GM21447 (cell line): ENCODE measurements at regions not wholly inside any gene's neighbourhood (a gene's known extent, or its start where the extent isn't known, plus 50 kb on each side); places are given as distances from the start of the nearest gene placed in this dataset.
"Not testable (repeated sequence)": the region's sequence is repeated elsewhere in the genome, so short reads cannot be mapped to it uniquely, and the experiment has no call there.

Source experiments
- ATAC-seq: cut with Tn5 transposase; IDR thresholded peaks from one replicate; pipeline ENCODE4 v1.9.1; 2021; ENCODE audit not compliant: unreplicated experiment

DNA sequence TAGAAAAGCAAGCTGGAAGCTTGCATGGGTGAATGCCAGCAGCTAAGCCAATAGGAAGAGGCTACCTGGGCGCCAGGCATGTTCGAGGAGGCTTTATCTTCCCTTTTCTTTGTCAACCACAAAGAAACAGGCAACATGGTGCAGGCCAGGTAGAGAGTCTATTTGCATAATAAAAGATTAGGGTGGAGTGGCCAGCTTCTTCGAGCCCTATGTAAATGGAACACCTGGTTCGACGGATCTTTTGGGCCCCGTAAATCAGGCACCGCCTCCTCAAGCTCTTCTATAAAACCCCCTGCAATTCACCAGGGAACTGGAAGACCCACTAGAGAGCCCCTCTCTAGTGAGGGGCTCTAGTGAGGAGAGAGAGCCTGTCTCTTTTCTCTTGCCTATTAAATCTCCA, 1106.2 kb upstream of the CELF2 start:
- ATAC-seq, result no peak

DNA sequence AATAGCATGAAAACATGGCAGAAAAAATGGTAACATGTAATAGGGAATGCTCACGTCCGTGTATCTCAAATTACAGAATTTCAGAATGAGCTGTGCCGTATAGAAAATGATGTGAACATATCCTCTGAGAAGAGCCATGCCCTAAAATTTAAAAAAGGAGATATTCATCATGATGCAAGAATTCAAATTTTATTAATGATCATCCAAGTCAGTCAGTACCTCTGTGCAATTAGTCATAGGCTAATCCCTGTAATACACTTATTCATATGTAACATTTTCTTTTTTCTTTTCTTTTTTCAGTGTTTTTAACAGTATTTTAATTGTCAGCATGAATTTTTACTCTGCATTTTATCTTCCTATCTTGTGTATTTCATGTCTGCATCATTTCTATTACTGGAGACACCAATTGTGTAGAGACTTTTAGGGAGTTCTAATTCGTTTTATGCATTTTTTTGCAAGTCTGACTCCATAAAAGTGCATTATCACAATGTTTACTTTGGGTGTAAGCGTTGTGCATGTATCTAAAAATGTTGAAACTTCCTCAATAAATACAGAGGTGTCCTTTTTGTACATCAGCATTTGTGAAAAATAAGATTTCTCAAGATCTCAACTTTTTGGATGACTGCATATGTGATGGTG, 1103.7 kb upstream of the CELF2 start:
- no peak for ATAC-seq

DNA sequence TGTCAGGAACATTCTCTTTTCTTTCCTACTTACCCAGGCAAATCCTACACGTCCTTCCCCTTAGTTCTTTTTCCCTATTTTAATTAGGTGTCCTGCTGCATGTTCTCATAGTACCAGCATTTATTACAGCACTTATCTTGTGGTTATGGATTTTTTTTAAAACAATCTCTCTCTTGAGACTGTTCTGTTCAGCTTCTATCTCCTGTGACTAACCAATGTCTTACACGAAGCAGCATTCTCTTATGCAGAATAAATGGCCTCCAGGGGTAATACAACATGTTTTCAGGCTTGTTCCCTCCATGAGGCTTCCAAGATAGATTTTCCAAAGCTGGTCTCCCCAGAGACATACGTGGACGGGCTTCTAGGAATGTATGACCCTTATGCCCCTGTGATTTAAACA, 1096.1 kb upstream of the CELF2 start:
- ATAC-seq, result no peak

DNA sequence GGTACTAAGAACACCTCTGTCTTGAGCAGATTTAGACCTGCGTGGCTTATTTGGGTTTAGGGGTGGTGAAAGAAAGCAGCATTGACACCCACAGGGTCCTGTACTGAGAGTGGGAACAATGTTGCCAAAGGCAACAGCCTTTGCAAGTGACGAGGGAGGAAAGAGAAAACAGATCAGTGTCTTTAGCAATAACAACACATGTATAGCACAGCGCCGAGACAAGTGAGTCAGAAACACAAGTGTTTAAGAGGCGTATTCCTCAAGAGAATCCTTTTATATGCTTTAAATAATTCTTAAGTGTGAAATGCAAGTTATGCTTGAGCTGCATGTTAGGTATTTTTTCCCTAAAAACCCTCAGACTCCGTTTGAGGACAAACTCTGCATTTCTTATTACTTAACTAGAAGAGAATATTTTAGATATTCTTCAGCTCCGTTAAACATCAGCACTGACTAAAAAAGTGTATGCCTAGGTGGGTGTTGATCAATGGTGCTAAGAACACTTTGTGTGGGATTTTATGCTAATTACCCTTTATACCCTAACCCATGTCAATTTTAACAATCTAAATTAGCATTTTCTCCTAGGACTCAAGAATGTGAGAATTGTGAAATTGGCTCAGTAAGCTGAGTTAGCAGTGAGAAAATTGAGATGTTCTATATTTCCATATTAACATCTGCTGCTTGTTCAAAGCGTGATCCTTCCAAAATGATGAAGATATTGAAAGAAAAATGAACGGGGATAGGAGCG, 1095.4 kb upstream of the CELF2 start:
- no peak for ATAC-seq

DNA sequence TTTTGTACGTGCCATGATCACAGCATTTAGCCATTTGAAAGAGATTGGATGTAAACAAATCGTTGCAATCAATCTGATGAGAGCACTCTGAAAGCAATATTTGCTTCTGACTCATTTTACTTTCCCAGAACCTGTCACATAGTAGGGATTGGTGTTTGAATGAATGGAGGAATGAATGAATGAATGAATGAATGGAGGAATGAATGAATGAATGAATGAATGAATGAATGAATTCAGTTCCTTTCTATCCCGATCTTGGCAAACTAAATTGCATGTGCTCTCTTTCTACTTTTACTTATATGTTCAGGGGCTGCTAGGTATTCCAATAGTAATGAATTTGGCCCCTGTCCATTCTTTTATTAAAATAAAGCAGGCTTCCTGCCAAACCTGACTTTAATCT, 1091.7 kb upstream of the CELF2 start:
- no peak for ATAC-seq

DNA sequence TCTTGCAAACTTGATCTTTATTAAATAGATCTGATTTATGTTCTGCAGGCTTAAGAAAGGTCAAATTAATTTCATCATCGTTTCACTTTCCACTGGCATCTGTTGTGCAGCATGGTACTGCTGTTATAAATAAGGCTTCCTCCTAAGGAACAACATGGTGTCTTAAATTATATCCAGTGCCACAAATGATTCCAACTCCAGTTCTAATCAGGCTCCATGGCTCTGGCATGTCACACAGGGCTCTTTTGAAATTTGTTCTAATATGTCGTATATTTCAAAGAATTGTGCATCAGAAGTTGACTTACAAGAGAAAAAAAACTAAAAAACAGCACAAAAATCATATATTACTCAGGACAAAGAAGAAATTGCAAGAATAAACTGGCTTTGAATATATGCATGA, 1090.8 kb upstream of the CELF2 start:
- ATAC-seq, result no peak

DNA sequence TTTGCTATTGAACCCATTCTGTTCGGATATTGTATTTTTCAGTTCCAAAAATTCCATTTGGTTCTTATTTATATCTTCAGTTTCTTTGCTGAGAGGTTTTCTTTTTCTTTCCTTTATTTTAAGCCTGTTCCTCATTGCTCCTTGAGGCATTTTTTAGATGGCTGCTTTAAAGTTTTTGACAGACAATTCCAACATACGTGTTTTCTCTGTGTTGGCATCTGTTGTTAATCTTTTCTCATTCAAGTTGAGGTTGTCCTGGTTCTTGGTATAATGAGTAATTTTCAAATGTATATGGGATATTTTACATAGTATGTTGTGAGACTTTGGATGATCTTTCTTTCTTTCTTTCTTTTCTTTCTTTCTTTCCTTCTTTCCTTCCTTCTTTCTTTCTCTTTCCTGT, 1078.0 kb upstream of the CELF2 start:
- ATAC-seq, result no peak

DNA sequence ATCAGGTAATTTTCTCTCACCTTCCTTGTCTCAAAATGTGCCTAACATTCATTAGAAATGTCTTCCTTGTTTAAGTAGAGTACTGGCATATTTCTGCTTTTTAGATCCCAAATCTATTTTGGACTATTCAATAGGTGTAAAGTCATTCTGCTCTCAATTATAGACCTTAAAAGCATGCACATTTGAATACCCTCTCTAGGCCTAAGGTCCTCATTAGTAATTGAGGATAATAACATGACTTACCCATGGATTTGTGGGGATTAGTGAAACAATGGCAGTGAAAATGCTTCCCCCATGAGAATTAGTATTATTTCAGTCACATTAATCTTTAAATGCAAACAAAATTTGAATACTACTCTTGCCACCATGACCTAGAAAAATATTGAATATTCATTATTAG, 1073.0 kb upstream of the CELF2 start:
- no peak for ATAC-seq

DNA sequence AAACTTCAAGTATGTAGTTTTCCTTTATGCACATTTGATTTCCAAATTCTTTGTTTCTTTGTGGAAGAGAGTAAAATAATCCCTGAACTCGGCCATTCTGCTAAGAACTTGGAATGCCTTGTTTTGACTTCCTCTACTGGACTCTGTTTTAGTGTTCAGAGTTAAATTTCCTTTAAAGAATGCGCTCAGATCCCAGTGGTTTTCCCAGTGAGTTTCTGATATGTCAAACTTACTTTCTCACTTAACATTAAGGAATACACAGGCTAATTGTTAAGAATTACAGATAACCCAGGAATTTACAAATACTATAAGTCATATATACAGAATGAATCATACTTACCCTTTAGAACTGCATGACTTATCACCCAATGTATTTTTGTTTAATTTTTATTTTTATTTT, 1067.6 kb upstream of the CELF2 start:
- ATAC-seq, result no peak

DNA sequence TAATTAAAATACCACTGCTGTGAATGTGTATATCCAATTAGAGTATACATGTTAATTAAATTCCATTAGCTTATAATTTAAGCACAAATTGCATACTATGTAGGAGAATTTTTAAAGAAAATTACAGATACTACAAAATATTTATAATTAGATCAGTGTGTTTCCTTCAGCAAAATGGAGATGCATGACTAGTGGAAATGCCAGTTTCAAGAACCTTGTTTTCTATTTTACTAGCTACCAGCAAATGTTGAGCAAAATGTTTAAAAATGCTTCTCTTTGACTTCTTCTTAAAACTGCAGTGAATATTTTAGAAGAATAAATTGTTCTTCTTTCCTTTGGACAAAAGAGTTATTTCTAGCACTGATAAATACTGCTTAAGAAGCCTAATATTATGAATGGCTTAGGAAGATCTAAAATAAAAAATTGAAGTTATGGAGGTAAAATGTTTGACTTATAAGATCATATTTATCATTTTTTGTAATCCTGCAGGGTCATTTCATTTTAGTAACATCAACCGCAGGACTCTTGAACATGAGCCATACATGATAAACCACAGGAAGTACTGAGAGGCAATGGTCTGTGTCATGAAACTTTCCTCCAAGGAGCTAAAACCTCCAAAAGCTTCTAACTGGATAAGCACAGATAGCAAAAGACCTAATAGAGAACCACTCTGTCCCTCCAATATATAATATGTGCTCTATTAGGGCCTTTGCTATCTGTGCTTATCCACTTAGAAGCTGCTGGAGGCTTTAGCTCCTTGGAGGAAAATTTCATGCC, 1066.0 kb upstream of the CELF2 start:
- ATAC-seq, result no peak

DNA sequence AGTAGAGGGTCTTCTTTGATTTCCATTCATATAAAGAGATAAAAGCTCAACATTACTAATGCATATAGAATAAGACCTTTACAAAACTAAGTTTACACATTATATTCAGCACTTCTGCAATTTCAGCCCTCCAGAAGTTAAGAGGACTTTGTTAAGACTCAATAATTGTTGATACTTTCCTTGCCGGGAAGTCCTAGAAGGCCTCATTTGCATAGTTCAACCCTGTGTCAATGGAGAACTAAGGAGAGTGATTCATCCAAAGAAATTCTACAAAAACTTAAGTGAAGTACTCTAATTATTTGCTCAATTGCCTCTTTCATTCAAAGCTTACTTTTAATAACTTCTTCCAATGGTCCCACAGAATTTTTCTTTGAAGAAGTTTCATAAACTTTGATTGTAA, 1060.3 kb upstream of the CELF2 start:
- no peak for ATAC-seq

DNA sequence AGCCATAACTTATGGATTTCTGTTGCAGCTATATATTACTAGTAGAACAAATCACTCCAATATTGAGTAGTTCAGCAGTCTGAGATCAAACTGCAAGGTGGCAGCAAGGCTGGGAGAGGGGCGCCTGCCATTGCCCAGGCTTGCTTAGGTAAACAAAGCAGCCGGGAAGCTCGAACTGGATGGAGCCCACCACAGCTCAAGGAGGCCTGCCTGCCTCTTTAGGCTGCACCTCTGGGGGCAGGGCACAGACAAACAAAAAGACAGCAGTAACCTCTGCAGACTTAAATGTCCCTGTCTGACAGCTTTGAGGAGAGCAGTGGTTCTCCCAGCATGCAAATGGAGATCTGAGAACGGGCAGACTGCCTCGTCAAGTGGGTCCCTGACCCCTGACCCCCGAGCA, 1059.8 kb upstream of the CELF2 start:
- ATAC-seq, result not testable (repeated sequence)

DNA sequence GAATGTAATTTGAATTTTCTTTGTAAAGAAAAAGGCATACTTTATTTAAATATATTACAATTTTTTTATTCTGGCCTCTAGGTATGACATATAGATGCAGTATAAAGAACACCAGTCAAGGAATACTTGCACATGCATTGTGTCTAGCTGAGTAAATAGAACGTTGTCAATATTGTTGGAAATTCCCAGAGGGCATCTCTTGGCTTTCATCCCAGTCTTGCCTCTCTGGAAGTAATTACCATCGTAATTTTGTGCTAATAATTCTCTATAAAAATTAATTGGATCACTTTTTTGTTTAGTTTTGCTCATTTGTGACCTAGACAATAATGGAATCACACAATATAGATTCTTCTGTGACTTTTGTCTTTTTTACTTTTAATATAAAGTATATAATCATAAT, 1052.3 kb upstream of the CELF2 start:
- no peak for ATAC-seq

DNA sequence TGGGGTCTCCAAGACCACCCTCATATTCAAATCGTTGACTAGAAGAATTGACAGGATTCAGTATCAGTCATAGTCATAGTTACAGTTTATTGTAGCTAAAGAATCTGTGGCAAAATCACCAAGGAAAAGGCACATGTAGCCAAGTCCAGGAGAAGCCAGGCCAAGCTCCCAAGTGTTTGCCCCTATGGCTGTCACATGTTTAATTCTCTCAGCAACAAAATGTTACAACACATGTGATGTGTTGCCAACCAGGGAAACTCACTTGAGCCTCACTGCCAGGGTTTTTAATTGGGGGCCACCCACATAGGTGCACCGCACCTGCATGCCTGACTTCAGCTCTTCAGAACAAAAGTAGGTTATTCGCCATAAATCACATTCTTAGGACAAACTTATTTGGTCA, 1030.9 kb upstream of the CELF2 start:
- ATAC-seq, result no peak

DNA sequence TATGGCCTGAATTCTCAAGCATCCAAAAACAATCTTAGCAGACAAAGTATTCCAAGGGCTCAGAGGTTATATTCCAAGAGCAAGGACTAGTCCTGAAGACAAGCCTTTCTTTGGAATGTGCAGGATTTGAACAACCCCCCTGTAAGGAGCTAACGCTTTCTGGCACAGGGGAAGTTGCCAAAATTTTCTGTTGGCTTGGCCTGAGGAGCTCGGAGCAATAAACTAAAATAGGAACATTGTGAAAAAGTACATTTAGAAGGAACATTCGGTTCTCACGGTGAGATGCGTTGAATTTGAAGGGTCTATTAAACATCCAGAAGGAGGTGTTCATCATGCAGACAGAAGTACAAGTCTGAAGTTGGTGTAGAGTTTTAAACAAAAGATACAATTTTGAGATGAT, 1030.5 kb upstream of the CELF2 start:
- ATAC-seq, result no peak

DNA sequence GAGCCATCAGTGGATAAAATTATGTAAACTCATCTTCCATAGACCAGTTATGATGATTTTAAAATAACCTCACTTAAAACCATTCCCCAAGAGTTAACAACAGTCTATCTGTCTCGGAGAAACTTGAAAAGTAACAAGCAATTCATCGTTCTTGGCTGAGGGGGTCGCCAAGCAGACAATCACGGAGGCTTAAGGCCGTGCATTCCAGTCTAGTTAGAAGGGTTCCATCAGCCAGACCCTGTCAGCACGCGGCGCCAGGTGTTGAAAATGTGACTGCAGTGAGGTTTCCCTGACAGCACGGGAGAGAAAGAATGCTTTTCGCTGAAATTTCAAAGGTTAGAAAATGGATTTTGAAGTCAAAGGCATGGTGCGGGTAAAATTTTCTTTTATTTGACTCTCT, 1025.0 kb upstream of the CELF2 start:
- ATAC-seq, result no peak

DNA sequence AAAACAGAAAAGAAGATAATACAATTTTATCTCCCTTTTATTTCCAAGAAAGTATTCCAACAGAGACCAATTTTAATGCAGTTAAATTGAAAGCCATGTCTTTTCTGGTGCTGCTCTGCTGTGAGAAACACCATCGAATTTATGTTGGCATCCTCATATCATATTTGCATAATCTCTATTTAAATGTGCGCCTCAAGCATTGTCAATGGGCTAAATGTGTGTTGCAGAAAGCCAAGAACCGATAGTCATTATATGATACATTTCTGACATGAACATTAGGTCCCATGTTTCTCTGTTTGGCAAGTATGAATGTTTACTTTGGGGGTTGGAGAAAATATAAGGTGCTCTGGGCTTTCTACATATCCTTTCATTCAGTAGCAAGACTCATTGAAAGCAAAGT, 1023.5 kb upstream of the CELF2 start:
- ATAC-seq, result no peak

DNA sequence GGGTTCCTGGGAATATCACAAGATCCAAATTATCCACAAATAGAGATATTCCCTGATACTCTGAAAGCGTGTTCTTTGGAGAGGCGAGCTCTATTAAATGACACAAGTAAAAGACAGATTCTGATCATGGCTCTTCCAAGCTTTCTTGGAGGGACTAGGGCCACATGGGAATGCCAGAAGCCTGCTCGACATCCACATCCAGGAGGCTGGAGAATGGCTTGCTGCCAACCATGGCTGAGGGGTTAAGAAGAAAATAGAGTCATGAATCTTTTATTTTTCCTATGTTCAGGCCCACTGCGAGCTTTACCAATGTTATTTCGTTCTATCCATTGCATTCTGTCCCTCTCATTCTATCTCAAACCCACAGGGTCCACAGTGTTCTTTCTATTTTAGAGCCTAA, 1018.0 kb upstream of the CELF2 start:
- ATAC-seq, result no peak

DNA sequence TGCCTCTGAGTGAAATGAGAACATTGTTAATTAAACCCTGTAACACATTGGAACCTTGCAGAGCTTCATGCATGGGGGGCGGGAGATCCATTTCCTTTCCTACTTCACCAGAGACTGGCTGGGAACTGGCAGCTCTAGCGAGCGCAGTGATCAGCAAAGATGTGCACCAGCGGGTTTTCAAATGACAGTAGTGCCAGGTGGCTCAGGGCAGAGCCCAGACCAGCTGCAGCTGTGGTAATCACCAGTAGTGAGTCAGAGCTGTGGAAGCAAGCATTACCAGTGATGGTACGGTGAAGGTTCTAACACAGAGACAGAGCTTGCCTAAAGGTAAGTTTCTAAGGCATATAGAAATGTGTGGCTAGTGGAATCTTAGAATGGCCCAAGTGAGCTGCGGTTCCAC, 1009.7 kb upstream of the CELF2 start:
- no peak for ATAC-seq

DNA sequence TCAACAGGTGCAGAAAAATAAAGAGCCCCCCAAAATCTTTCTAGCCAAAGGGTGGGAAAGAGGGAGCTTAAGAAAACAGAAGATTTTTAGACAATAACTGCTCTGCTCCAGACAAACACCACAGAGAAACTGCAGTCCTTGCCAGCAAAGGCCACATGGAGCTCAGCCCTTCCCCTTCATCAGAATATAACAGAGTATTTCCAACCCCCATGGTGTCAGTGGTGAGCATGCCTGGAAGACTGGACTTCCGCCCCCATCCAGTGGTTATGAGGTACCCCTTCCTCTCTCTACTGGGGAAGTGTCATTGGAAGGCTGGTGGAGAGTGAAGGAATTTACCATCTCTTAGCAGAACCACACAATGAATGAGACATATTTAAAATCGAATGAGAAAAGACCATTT, 1007.3 kb upstream of the CELF2 start:
- no peak for ATAC-seq

DNA sequence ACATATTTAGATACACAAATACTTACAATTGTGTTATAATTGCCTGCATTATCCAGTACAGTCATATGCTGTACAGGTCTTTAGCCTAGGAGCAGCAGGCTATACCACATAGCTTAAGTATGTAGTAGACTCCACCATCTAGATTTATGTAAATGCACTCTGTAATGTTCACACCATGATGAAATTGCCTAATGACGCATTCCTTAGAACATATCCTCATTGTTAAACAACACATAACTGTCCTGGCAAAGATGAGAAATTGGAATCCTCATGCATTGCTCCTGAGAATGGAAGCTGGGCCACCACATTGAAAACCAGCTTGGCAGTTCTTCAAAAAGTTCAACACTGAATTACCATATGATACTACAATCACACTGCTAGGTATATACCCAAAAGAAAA, 1002.8 kb upstream of the CELF2 start:
- ATAC-seq, result no peak

DNA sequence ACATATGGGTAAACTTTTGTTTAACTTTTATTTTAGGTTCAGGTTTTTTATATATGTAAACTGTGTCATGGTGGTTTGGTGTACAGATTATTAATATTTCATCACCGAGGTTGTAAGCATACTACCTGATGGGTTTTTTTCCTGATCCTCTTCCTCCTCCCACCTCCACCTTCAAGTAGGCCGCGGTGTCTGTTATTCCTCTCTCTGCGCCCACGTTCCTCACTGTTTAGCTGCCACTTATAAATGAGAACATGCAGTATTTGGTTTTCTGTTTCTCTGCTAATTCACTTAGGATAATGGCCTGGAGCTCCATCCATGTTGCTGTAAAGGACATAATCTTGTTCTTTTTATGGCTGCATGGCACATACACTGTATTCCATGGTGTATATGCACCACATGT, 1000.0 kb upstream of the CELF2 start:
- no peak for ATAC-seq
